Fibroblast of skin of abdomen (primary cell): ENCODE measurements at regions not wholly inside any gene's neighbourhood (a gene's known extent, or its start where the extent isn't known, plus 50 kb on each side); places are given as distances from the start of the nearest gene placed in this dataset.

ENCODE experiments used
- DNase-seq: peaks from one replicate; pipeline ENCODE4 v3.0.0-alpha.2; 2013

- DNase-seq = no peak
Observed at GRCh38 chr10:4522296-4523000, 303.6 kb upstream of the AKR1E2 start.

DNA sequence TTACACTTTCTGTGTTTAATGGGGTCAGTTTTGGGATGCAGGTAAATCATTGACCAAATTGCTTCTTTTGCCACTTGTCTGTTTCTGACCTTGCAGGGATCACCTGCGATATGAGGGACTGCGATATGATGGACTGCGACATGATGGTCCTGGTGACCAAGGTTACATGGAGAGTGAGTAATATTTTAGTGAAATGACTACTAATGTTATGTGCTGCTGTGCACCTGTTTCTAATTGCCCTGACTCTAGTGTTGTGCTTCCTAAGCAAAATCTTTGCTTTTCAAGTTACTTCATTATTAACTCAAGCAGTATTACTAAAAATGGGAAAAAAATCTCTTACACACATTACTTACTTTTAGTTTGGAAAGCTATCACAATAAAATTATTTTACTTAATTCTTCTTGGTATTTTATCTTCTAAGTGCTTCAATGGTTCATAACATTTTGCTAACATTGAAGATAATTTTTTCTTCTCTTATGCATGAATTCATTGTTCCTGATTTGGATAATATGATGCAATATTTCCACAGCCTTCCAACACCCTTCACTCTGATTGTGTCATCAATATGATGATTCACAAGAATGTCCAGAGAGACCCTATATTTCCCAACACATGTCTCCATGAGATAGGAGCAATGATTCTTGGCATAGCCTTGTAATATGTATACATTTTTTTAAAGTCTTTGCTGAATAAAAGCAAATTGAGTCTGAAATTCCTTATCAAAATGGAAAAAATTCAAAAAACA is 306.2 kb upstream of the AKR1E2 start:
- DNase-seq = peak; percentile 87

DNA sequence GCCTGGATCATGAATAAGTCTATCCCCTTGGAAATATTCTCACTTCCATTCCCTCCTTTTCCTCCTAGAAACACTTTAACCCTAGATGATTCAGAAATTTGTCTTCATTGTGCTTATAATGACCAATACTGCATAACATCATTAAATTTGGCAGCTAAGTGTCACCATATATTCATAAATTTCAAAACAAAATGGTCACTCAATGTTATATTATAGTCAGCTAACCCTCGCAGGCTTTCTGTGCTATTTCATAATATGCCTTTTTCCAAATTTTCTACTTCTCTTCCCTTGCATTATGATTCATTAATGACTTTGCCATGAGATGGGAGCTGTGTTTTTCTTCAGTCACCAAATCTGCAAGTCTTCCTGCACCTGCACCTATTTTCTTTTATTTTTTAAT is 308.3 kb upstream of the AKR1E2 start:
- DNase-seq = no peak

- no peak for DNase-seq
Observed at GRCh38 chr10:4515721-4516120, 310.3 kb upstream of the AKR1E2 start.

DNA sequence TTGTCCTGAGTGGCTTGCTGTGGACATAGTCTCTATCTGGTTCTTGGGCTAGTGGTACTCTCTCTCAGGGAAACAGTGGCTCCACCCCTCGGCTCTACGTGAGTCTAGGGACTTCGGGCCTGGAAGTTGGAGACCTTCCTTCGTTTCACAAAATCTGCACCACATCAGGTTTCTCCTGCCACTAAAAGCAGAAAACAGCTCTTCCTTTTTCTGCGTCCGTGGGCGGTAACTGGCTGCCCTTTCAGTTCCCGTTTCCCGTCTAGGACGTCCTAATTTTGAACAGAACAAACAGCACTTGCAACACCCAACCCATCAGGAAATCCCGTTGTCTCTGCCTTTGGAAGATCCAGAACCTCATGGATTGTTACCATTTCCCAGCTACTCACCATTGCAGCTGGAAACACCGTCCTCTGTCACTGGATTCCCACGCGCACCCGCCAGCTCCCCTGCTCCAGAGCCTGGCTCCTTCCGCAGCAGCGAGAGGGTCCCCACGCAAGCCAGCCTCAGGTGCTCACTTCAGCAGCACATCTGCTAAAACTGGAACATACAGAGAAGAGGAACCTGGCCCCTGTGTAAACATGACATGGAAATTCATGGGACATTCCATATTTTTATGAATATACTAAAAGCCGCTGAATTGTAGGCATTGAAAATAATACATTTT is 311.4 kb upstream of the AKR1E2 start:
- no peak for DNase-seq

- DNase-seq = peak; percentile 91
Observed at GRCh38 chr10:4512671-4513240, 313.3 kb upstream of the AKR1E2 start.

DNA sequence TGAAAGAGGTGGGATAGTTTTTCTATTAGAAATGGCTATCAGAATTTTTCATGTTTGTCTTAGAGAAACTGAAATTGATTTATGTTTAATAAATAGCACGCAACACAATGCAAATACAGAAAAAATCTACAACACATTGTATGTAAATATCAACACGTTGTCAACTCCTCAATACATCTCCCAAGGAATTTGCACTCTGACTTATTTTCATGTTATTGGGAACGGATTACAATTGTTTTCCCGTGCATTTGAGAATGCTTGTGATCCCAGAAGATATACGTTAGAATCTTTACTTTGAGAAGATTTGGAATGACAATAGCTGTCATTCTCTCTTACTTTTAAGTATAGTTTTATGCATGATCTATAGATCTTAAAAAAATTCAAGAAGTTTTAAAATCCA is 313.8 kb upstream of the AKR1E2 start:
- DNase-seq = no peak

DNA sequence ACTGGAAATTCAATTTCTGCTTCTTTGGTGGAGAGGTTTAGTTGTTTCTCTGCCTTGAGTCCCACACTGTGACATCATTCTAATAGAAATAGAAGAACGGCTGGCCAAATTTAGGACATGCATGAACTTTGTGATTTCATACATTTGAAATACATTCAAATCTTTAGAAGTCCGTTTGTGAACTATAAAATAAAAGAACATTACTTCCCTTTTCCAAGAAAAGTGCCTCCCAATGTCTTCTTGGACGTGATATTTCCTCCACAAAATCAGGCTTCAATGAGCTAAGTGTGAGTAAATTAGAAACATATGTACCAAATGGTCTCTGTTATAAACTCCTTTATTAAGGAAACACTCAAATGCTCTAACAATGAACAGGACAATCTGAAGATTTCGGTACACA is 314.5 kb upstream of the AKR1E2 start:
- DNase-seq = peak; percentile 51

DNA sequence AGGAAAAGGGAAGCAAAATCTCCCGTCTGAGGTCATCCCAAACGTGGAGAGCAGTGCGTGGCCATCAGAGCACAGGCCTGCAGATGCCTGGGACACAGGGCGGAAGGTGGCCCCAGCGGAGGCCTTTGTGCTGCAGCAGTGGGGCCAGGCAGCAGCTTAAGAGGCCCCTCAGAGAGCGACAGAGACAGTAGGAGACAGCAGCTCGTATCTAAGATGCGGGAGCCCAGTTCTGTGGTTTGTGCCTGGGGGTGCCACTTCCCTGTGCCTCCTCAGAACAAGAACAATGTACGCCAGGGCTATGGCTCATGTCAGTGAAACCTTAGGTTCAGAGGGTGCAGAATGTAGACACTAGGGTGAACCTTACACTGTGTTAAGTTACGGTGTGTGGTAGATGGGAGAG is 316.6 kb upstream of the AKR1E2 start:
- DNase-seq = no peak

DNA sequence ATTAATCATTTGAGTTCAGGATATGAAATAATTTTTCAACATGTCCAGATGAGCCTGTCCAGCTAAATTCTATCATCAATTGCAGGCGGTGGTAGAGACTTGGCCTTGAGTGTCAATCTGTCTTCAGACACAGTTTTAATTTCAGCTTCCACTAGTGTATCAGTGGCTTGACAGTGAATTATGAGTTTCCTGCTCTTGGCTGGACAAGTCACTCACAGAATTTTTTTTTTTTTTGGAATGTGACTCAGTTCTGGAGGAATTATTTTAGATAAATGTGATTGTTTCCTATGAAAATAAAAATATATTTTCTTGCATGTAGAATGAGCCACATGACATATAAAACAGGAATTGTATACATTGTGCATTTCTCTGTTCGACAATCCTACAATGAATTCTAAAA is 319.9 kb upstream of the AKR1E2 start:
- DNase-seq = peak; percentile 36

- DNase-seq = no peak
Observed at GRCh38 chr10:4504550-4504949, 321.5 kb upstream of the AKR1E2 start.

DNA sequence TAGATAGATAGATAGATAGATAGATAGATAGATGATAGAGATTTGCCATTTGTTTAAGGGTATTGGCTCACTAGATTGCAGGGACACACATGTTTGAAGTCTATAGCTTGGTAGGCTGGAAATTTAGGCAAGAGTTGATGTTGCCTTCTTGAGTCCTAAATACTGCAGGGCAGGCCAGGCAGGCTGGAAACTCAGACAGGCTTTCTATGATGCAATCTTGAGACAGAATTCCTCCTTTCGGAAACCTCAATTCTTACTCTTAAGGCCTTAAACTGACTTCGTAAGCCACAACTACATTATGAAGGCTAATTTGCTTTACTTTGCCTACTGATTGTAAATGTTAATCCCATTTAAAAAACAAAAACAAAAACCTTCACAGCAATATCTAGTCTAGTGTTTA is 322.9 kb upstream of the AKR1E2 start:
- peak; percentile 43 for DNase-seq

- DNase-seq = no peak
Observed at GRCh38 chr10:4501306-4501705, 324.7 kb upstream of the AKR1E2 start.

DNA sequence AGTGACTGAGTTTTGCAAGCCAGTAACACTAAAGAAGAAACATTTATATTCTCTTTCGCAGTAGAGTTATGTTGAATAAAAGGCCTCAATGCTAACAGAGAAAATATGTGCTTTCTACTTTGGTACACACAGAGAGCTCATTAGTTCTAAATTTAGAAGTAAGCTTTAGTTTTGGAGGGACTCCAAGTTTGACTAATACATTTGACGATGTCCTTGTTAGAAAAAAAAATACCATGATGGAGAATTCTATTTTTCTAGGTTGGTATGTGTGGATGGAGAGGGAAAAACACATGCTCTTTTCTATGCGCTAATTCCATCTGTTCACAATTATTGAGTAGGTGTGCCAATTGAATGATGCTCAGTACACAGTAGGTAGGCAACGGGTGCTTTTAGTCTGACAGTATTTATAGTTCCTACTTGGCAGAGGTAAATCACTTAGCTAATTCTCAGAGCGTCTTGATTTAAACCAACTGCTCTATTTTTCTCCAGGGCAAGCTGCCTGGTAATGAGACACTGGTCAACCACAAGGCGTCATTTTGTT is 327.2 kb upstream of the AKR1E2 start:
- peak; percentile 94 for DNase-seq

- peak; percentile 51 for DNase-seq
Observed at GRCh38 chr10:4494551-4494950, 331.5 kb upstream of the AKR1E2 start.

DNA sequence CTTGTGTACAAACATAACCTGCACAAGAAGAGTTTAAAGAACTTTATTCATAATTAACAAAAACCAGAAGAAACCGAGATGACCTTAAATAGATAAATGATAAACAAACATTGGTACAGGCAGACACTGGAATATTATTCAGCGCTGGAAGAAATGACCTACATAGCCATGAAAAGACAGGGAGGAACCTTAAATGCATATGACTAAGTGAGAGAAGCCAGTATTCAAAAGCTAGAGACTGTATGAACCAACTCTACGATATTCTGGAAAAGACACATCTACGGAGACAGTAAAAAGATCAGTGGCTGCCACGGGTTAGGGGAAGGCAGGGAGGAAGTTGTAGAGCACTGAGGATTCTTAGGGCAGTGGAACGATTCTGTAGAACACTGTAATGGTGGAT is 333.8 kb upstream of the AKR1E2 start:
- no peak for DNase-seq

DNA sequence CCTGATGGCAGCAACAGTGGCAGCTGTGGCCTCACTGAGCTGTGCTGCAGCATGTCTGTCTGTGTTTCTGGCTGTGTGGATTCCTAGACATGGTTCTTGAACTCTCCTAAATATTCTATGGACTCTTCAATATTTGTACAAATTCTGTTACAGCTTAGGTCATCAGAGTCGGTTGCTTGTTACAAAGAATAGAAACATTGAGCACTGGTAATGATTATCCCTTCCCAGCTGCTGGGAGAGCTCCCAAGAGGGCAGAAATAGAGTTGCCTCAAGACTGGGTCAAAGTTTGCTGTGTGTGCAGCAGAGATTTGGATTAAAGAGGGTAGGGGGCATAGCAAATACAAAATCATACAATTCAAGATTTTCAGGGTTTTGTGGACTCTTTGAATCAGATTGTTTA is 337.1 kb upstream of the AKR1E2 start:
- DNase-seq = peak; percentile 35

- DNase-seq = no peak
Observed at GRCh38 chr10:4485636-4486035, 340.4 kb upstream of the AKR1E2 start.

DNA sequence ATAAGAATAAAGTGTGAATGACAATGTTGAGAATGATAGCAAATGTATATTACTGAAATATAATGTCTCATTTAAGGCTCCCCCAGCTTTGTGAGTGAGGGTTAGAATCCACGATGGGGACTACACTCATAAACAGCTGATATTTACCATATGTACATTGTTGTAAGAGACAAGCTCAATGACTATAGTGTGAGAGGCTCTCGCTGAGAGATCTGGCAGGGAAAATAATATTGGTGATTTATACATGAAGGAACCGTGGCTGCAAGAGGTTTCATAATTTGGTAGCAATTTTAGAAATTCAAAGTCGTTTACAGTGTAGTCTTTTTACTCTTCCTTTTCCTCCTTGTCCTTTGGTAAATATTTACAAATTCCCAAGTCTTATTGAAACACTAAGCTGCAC is 342.2 kb upstream of the AKR1E2 start:
- DNase-seq = no peak

GRCh38 chr10:4482659-4483058 is 343.3 kb upstream of the AKR1E2 start:
- no peak for DNase-seq

GRCh38 chr10:4481192-4481591 is 344.8 kb upstream of the AKR1E2 start:
- DNase-seq = no peak

- DNase-seq = no peak
Observed at GRCh38 chr10:4479342-4479741, 346.7 kb upstream of the AKR1E2 start.

- no peak for DNase-seq
Observed at GRCh38 chr10:4477664-4478063, 348.3 kb upstream of the AKR1E2 start.
